Trophoblast cell (in vitro differentiated cells and primary cell): ENCODE measurements at regions not wholly inside any gene's neighbourhood (a gene's known extent, or its start where the extent isn't known, plus 50 kb on each side); places are given as distances from the start of the nearest gene placed in this dataset.

Experiments
- DNase-seq, 2 donors: peaks; one replicate each; pipeline ENCODE4 v3.0.0-alpha.2; 2016
- H2AFZ ChIP-seq: 2 replicates; pipeline ENCODE4 v1.6.1; 2013; ENCODE audit warnings: low read length, moderate library complexity, mild to moderate bottlenecking; ENCODE audit not compliant: insufficient read depth, poor library complexity
- H2AK5ac ChIP-seq: 2 replicates; pipeline ENCODE4 v1.6.1; 2013; ENCODE audit warnings: mild to moderate bottlenecking, low read length
- H2BK120ac ChIP-seq: 2 replicates; pipeline ENCODE4 v1.6.1; 2013; ENCODE audit warnings: low read length, mild to moderate bottlenecking, moderate library complexity; ENCODE audit not compliant: insufficient read depth, poor library complexity
- H2BK12ac ChIP-seq: 2 replicates; pipeline ENCODE4 v1.6.1; 2013; ENCODE audit warnings: mild to moderate bottlenecking, low read length, moderate library complexity
- H2BK5ac ChIP-seq: 2 replicates; pipeline ENCODE4 v1.6.1; 2013; ENCODE audit warnings: low read length, low read depth, moderate library complexity, mild to moderate bottlenecking; ENCODE audit not compliant: poor library complexity
- H3K14ac ChIP-seq: 2 replicates; pipeline ENCODE4 v1.6.1; 2013; ENCODE audit warnings: mild to moderate bottlenecking, low read length
- H3K18ac ChIP-seq: 2 replicates; pipeline ENCODE4 v1.6.1; 2013; ENCODE audit warnings: mild to moderate bottlenecking, low read length
- H3K23ac ChIP-seq: 2 replicates; pipeline ENCODE4 v1.6.1; 2013; ENCODE audit warnings: low read length
- H3K27ac ChIP-seq: 2 replicates; pipeline ENCODE4 v1.5.1; 2013; ENCODE audit warnings: low read depth, mild to moderate bottlenecking, inconsistent platforms, low read length, moderate library complexity
- H3K27me3 ChIP-seq: 2 replicates; pipeline ENCODE4 v1.6.1; 2013; ENCODE audit warnings: inconsistent platforms, mild to moderate bottlenecking, low read length, moderate library complexity; ENCODE audit not compliant: insufficient read depth
- H3K36me3 ChIP-seq, 2 experiments: 1 replicate in 1 of 2; 2 replicates in 1 of 2; pipeline ENCODE4 v1.6.1; 2013; ENCODE audit warnings: low read length in 2 of 2, mild to moderate bottlenecking in 2 of 2, moderate library complexity in 1 of 2; ENCODE audit not compliant: insufficient read depth in 2 of 2, control insufficient read depth in 1 of 2
- H3K4ac ChIP-seq: 2 replicates; pipeline ENCODE4 v1.6.1; 2013; ENCODE audit warnings: low read depth, mild to moderate bottlenecking, low read length, moderate library complexity
- H3K4me1 ChIP-seq, 2 experiments: 1 replicate in 1 of 2; 2 replicates in 1 of 2; pipeline ENCODE4 v1.6.1; 2013; ENCODE audit warnings: low read length in 2 of 2, mild to moderate bottlenecking in 2 of 2, moderate library complexity in 1 of 2; ENCODE audit not compliant: insufficient read depth in 2 of 2, control insufficient read depth in 1 of 2
- H3K4me2 ChIP-seq: 2 replicates; pipeline ENCODE4 v1.6.1; 2013; ENCODE audit warnings: inconsistent platforms, mild to moderate bottlenecking, low read length, moderate library complexity
- H3K4me3 ChIP-seq: 2 replicates; pipeline ENCODE4 v1.5.1; 2013; ENCODE audit warnings: mild to moderate bottlenecking, low read depth, low read length, inconsistent platforms
- H3K79me1 ChIP-seq: one replicate; pipeline ENCODE4 v1.6.1; 2013; ENCODE audit warnings: low read length
- H3K79me2 ChIP-seq: 2 replicates; pipeline ENCODE4 v1.6.1; 2013; ENCODE audit warnings: low read length, mild to moderate bottlenecking; ENCODE audit not compliant: control insufficient read depth, insufficient read depth, poor library complexity
- H3K9ac ChIP-seq: 2 replicates; pipeline ENCODE4 v1.6.1; 2013; ENCODE audit warnings: mild to moderate bottlenecking, low read length
- H3K9me3 ChIP-seq: 2 replicates; pipeline ENCODE4 v1.6.1; 2013; ENCODE audit warnings: low read depth, mild to moderate bottlenecking, control low read depth, inconsistent platforms, low read length; ENCODE audit not compliant: insufficient read depth
- H4K12ac ChIP-seq: 2 replicates; pipeline ENCODE4 v1.6.1; 2013; ENCODE audit warnings: low read depth, mild to moderate bottlenecking, low read length, moderate library complexity
- H4K8ac ChIP-seq: 2 replicates; pipeline ENCODE4 v1.6.1; 2013; ENCODE audit warnings: low read depth, mild to moderate bottlenecking, low read length, moderate library complexity
- H4K91ac ChIP-seq: one replicate; pipeline ENCODE4 v1.6.1; 2013; ENCODE audit warnings: low read depth, mild to moderate bottlenecking, low read length, moderate library complexity
- WGBS: extraction: QIAGEN DNeasy Blood & Tissue Kit; methylation state at CpG from one replicate; pipeline ENCODE4 v1.1.7; 2013; ENCODE audit warnings: missing lambda C conversion rate; ENCODE audit not compliant: insufficient read length, insufficient coverage; ENCODE audit errors: extremely low coverage; 5-methylcytosine and 5-hydroxymethylcytosine counted together

DNA sequence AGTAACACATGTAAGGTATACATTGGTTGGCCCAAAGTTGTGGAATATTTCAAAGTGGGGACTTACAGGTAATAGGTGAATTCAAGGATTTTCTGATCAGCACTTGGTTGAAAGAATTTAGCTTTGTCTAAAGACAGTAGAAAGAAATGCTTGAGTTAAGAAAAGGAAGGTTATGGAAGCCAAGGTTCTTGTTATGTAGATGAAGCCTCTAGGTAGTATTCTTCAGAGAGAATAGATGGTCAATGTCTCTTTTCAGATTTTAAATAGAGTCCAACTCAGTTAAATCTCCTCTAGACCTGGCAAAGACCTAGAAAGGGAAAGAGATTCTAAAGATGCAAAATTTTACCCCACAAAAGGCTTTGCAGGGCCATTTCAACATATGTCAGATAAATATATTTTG lies 157.4 kb downstream of the ANKRD30B start:
- Histone ChIP-seq H4K12ac (no peak overlapping the region), H4K8ac (no peak overlapping the region), H3K9me3 (peaks cover 15% of the 10 kb centered on the region)

DNA sequence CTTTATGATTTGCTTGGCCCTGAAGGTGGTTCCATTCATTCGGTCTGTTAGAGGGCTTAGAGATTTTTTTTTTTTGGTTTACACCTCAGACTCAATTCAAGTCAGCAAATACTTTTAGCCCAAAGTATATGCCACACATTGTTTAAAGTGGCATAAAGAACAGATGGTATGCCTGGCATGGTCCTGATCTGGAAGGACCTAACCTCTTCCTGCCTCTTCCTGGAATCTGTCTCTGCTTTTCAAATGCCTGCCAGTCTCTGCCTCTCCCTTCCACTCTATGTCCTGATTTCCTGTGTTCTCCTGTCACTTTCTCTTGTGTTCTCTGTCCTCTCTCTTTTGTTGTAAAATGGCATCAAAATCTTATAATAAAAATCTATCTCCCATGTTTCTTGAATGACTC lies 158.0 kb downstream of the ANKRD30B start:
- H3K18ac ChIP-seq, result no peak overlapping the region
- no peak overlapping the region for H3K23ac ChIP-seq
- no CpG with 5 or more reads among the region's 1 CpG for WGBS

More for the DNA sequence above, 157.4 kb downstream of the ANKRD30B start:
- H3K27ac ChIP-seq, result no peak overlapping the region
- no peak overlapping the region for H3K4me2 ChIP-seq
- H3K14ac ChIP-seq, result no peak overlapping the region
- H2BK5ac ChIP-seq, result no peak overlapping the region
- no peak overlapping the region for H4K91ac ChIP-seq
- no peak overlapping the region for H3K23ac ChIP-seq
- no peaks in the 10 kb centered on the region for H3K79me2 ChIP-seq
- no peak overlapping the region for H3K9ac ChIP-seq
- no peaks in the 10 kb centered on the region for H3K4me1 ChIP-seq
- H2BK12ac ChIP-seq, result no peak overlapping the region
- H2AK5ac ChIP-seq, result no peak overlapping the region
- H3K36me3 ChIP-seq, result no peaks in the 10 kb centered on the region
- H3K18ac ChIP-seq, result no peak overlapping the region
- H3K4ac ChIP-seq, result no peak overlapping the region
- H3K27me3 ChIP-seq, result no peaks in the 10 kb centered on the region
- H2BK120ac ChIP-seq, result no peak overlapping the region
- no peak overlapping the region for H3K4me3 ChIP-seq
- no peaks in the 10 kb centered on the region for H3K79me1 ChIP-seq
- no peak overlapping the region for H2AFZ ChIP-seq
- DNase-seq, result no peak

DNA sequence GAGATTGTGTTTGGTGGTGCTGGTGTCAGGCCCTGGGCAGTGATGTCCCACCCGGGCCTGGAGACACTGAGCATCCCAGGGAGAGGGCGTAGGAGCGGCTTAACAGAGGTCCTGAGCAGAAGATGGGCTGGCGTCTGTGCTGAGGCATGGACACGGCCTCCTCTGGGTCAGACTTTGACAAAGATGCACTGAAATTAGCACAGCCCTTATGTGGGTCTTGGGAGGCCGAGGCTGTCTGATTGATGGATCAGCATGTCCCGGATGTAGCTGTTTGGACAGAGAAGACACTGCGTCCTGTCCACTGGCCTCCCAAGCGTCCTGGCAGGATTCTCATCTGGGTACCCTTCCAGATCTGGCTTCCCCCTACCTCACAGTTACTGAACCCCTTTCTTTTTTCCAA lies 159.4 kb downstream of the ANKRD30B start:
- no peak overlapping the region for H3K27ac ChIP-seq
- no peaks in the 10 kb centered on the region for H3K36me3 ChIP-seq
- no peak overlapping the region for H3K4me3 ChIP-seq
- H3K9ac ChIP-seq, result no peak overlapping the region
- no peaks in the 10 kb centered on the region for H3K79me2 ChIP-seq
- H2AK5ac ChIP-seq, result no peak overlapping the region
- H4K91ac ChIP-seq, result no peak overlapping the region
- H3K14ac ChIP-seq, result no peak overlapping the region
- WGBS, result no CpG with 5 or more reads among the region's 9 CpGs
- H2AFZ ChIP-seq, result no peak overlapping the region
- no peak for DNase-seq
- no peak overlapping the region for H2BK5ac ChIP-seq
- no peak overlapping the region for H2BK120ac ChIP-seq
- H3K79me1 ChIP-seq, result no peaks in the 10 kb centered on the region
- H3K27me3 ChIP-seq, result no peaks in the 10 kb centered on the region
- no peak overlapping the region for H3K4me2 ChIP-seq
- H4K8ac ChIP-seq, result no peak overlapping the region
- no peak overlapping the region for H2BK12ac ChIP-seq
- no peak overlapping the region for H3K4ac ChIP-seq
- no peaks in the 10 kb centered on the region for H3K4me1 ChIP-seq
- H3K9me3 ChIP-seq, result peaks cover 15% of the 10 kb centered on the region
- no peak overlapping the region for H3K23ac ChIP-seq
- H3K18ac ChIP-seq, result no peak overlapping the region
- no peak overlapping the region for H4K12ac ChIP-seq

More for the DNA sequence above, 158.0 kb downstream of the ANKRD30B start:
- H3K36me3 ChIP-seq, result no peaks in the 10 kb centered on the region
- no peak overlapping the region for H3K4ac ChIP-seq
- H4K12ac ChIP-seq, result no peak overlapping the region
- H2BK5ac ChIP-seq, result no peak overlapping the region
- no peaks in the 10 kb centered on the region for H3K4me1 ChIP-seq
- H3K27me3 ChIP-seq, result no peaks in the 10 kb centered on the region
- H3K4me2 ChIP-seq, result no peak overlapping the region
- no peak overlapping the region for H3K27ac ChIP-seq
- H2BK12ac ChIP-seq, result no peak overlapping the region
- H2AFZ ChIP-seq, result no peak overlapping the region
- H3K9ac ChIP-seq, result no peak overlapping the region
- no peak overlapping the region for H3K4me3 ChIP-seq
- no peaks in the 10 kb centered on the region for H3K79me2 ChIP-seq
- no peak overlapping the region for H3K14ac ChIP-seq
- H3K9me3 ChIP-seq, result peaks cover 15% of the 10 kb centered on the region
- H4K91ac ChIP-seq, result no peak overlapping the region
- H3K79me1 ChIP-seq, result no peaks in the 10 kb centered on the region
- DNase-seq, result no peak
- H2AK5ac ChIP-seq, result no peak overlapping the region
- no peak overlapping the region for H4K8ac ChIP-seq
- no peak overlapping the region for H2BK120ac ChIP-seq

DNA sequence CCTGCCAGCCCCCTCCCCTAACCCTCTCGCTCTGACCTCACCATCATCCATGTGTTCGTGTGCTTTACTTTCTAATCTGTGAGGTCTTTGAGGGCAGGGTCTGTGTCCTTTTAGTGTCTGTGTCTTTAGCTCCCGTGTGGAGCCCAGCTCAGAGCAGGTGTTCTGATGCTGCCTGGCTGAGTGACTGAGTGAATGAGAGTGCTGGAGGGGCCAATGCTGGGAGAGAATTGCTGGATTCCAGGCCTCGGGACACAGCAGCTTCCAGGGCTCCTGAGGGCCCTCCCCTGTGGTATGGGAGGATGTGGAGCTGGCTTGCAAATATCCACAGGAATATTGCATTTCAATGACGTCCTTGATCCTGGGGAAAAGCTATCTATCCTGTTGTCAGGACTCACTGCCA lies 160.6 kb downstream of the ANKRD30B start:
- Histone ChIP-seq H2AK5ac (no peak overlapping the region), H4K8ac (no peak overlapping the region), H3K23ac (no peak overlapping the region)

More for the DNA sequence above, 160.6 kb downstream of the ANKRD30B start:
- Histone ChIP-seq H3K79me2 (no peaks in the 10 kb centered on the region), H3K79me1 (no peaks in the 10 kb centered on the region), H3K4me1 (no peaks in the 10 kb centered on the region), H3K18ac (no peak overlapping the region), H3K27me3 (no peaks in the 10 kb centered on the region), H3K14ac (no peak overlapping the region), H3K4ac (no peak overlapping the region), H3K4me2 (no peak overlapping the region), H4K91ac (no peak overlapping the region), H2BK12ac (no peak overlapping the region), H2BK120ac (no peak overlapping the region), H3K9me3 (peaks cover 15% of the 10 kb centered on the region), H3K27ac (no peak overlapping the region), H3K9ac (no peak overlapping the region), H4K12ac (no peak overlapping the region), H2AFZ (no peak overlapping the region), H3K36me3 (no peaks in the 10 kb centered on the region), H3K4me3 (no peak overlapping the region), H2BK5ac (no peak overlapping the region)
- no CpG with 5 or more reads among the region's 5 CpGs for WGBS
- DNase-seq, result no peak
